Activated CD4-positive, alpha-beta memory T cell treated with anti-CD3 and anti-CD28 coated beads, Interleukin-2, amount 10 ng/mL, durations not matched to agents 7 days and 5 days (primary cell): ENCODE measurements at regions not wholly inside any gene's neighbourhood (a gene's known extent, or its start where the extent isn't known, plus 50 kb on each side); places are given as distances from the start of the nearest gene placed in this dataset.
"Not testable (repeated sequence)": the region's sequence is repeated elsewhere in the genome, so short reads cannot be mapped to it uniquely, and the experiment has no call there.

Source experiments
- CTCF ChIA-PET: fragments of 350-600 bp; sonication (Branson Sonifier 250); formaldehyde crosslinking; loops from one replicate; lab custom pipeline; 2021; ENCODE audit warnings: antibody characterized with exemption, inconsistent platforms; lab: Charles Lee
- POLR2A ChIA-PET: fragments of 350-600 bp; sonication (Branson Sonifier 250); formaldehyde crosslinking; loops from one replicate; lab custom pipeline; 2021; ENCODE audit warnings: antibody characterized with exemption; lab: Charles Lee
- DNase-seq: peaks from one replicate; pipeline ENCODE4 v3.0.0-alpha.2; 2020
- H3K27ac Mint-ChIP-seq: one replicate; pipeline ENCODE4 v1.8.0; 2021; ENCODE audit warnings: mild to moderate bottlenecking, mixed read lengths
- H3K27me3 Mint-ChIP-seq: one replicate; pipeline ENCODE4 v1.8.0; 2021; ENCODE audit warnings: mixed read lengths
- H3K36me3 Mint-ChIP-seq: one replicate; pipeline ENCODE4 v1.8.0; 2021; ENCODE audit warnings: low read depth, mixed read lengths
- H3K4me1 Mint-ChIP-seq: one replicate; pipeline ENCODE4 v1.8.0; 2021; ENCODE audit warnings: mixed read lengths
- H3K4me3 Mint-ChIP-seq: one replicate; pipeline ENCODE4 v1.8.0; 2021; ENCODE audit warnings: mild to moderate bottlenecking, mixed read lengths
- H3K9me3 Mint-ChIP-seq: one replicate; pipeline ENCODE4 v1.8.0; 2021; ENCODE audit warnings: mixed read lengths

DNA sequence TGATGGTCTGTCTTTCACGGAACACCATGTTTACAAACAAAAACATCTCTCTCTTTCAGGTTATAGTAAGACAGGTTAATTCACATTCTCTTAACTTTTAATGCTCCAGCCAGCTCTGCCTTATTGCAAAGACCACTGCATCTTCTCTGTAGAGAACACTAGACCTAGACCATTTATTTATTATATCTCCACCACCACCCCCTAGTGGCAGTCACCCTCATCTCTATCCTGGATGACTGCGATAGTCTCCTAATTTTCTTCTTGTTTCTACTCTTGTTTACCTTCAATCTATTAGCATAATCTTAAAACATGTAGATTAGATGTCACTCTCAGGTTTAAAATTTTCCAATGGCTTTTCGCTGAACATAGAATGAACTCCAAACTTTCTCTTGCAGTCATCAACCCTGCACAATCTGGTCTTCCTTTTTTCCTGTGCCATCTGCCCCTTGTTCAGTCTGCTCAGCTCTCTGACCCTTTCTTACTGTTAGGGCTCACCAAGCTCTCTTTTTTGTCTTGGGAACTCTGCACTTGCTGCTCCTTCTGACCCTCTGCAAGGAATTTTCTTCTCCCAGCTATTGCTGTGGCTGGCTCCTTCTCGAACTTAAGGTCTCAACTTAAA is 155.6 kb downstream of the SQOR start:
- Mint-ChIP-seq H3K27me3 (peaks cover 9% of the 10 kb centered on the region), H3K27ac (no peak overlapping the region)
- POLR2A ChIA-PET: no interaction called here

DNA sequence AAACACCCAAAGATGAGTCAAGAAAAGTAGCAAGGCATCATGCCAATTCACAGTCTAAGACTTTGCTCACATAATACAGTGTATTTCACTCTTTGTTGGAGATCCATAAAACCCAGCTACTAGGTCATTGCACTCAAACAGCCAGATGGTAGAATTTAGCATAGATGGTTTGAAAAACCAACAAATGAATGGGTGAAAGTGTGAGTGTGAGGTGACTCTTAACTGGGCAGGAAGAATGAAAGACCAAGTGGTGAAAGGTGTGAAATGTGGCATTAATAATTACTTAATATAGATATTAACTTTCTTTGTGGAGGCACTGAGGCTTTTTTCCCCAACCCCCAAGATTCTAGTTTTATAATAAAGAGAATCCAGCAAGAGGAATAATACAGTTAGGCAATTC is 159.5 kb downstream of the SQOR start:
- no peaks in the 10 kb centered on the region for H3K36me3 Mint-ChIP-seq
- no peaks in the 10 kb centered on the region for H3K4me1 Mint-ChIP-seq
- H3K27ac Mint-ChIP-seq: no peak overlapping the region
- no peak for DNase-seq
- POLR2A ChIA-PET: no interaction called here
- no peaks in the 10 kb centered on the region for H3K9me3 Mint-ChIP-seq
- CTCF ChIA-PET: interaction anchor here (1.1 to 1.7 kb wide), 2 partner anchors 10 to 89 kb away, joined by 3 to 9 read pairs; no protein-coding TSS in a partner anchor
- H3K4me3 Mint-ChIP-seq: no peak overlapping the region
- H3K27me3 Mint-ChIP-seq: peaks cover 12% of the 10 kb centered on the region

More for the DNA sequence above, 155.6 kb downstream of the SQOR start:
- Mint-ChIP-seq H3K36me3 (no peaks in the 10 kb centered on the region), H3K9me3 (no peaks in the 10 kb centered on the region), H3K4me1 (no peaks in the 10 kb centered on the region), H3K4me3 (no peak overlapping the region)
- CTCF ChIA-PET: interaction anchor here (1.6 to 3.8 kb wide), 3 partner anchors 12 to 85 kb away, joined by 5 to 18 read pairs (median 8); no protein-coding TSS in a partner anchor
- no peak for DNase-seq

DNA sequence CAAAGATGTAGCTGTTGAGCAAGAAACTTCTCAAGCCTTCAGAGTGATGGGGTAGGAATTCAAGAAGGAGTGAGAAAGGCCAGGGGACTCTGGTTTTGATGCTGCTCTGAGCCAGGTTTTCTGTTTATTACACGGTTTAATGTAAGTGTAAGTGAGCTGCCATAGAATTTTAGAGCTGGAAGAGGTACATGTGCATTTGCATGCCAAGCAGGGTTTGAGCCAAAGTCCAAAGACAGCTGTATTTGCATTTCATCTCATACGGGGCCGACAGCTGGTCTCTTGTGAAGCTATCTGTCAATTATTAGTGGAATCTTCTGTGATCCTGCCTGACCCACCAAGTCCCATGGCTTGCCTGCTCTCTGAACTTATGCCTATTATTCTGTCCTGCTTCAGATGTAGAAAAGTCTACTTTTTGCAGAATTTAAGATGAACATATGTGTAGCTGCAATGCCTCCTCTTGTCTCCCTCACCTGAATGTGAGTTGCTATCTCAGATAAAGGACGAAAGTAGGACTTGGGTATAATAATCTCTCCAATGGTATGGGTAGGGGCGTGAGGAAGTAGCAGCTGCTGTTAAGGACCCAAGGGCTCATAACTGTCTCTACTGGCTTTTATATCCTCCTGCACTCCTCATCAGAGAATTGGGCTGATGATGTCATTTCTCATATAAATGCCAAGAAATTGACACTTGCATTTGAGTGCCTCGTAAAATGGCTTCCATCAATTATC is 160.0 kb downstream of the SQOR start:
- ChIA-PET CTCF (interaction anchor here (0.6 to 1.7 kb wide), 5 partner anchors 9 to 363 kb away, joined by 3 to 9 read pairs (median 4); no protein-coding TSS in a partner anchor), POLR2A (no interaction called here)
- H3K4me3 Mint-ChIP-seq: no peak overlapping the region
- H3K27ac Mint-ChIP-seq: no peak overlapping the region
- H3K9me3 Mint-ChIP-seq: no peaks in the 10 kb centered on the region
- peaks cover 14% of the 10 kb centered on the region for H3K27me3 Mint-ChIP-seq
- H3K4me1 Mint-ChIP-seq: no peaks in the 10 kb centered on the region
- no peaks in the 10 kb centered on the region for H3K36me3 Mint-ChIP-seq
- no peak for DNase-seq

DNA sequence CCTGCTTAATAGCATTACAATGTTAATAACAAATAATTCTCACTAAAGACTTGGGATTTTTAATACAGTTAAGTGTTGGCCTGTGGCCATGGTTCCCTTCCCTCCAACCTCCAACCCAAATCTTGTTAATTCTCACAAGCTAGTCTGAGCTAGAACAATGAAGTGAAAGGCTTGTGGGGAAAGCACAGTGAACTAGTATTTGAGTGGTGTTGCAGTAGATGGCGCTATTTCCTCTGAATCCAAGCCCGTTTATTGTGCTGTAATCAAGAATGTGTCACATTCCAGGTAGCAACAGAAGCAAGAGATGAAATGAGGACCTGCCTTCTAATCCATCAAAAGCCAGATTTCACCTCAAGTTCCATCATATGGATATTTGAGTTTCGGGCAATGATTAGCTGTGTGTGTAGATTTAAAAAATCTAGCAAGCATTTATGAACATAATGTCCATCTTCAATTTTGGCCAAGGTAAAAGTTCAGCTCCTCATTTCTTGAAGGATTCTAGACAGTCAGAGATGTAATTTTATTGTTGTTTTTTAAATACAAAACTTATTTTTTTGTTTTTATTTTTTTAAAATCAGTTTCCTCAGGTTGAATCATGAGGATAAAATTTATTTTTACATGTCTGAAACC is 160.7 kb downstream of the SQOR start:
- CTCF ChIA-PET: interaction anchor here (1.1 to 1.7 kb wide), 4 partner anchors 8 to 90 kb away, joined by 3 to 9 read pairs (median 4); no protein-coding TSS in a partner anchor

DNA sequence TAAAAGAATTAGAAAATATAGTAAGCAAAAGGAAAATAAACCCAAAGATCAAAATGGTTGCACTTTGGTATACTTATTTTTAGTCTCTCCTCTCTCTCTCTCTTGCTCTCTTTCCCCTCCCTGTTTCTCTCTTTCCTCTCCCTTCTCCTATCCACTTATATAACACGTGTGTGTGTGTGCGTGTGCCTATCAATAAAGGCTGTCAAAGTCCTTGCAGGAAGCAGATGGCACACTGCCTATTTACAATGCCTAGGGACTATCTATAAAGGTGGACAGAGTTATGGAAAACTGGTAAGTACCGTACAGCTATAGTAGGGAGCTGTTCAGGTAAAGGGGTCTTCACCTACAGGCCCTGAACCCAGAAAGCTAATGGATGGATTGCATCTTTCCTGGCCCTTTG is 161.6 kb downstream of the SQOR start:
- POLR2A ChIA-PET: no interaction called here
- CTCF ChIA-PET: no interaction called here
- no peak for DNase-seq
- no peaks in the 10 kb centered on the region for H3K9me3 Mint-ChIP-seq
- H3K27me3 Mint-ChIP-seq: peaks cover 14% of the 10 kb centered on the region
- H3K4me1 Mint-ChIP-seq: no peaks in the 10 kb centered on the region
- H3K27ac Mint-ChIP-seq: no peak overlapping the region
- H3K36me3 Mint-ChIP-seq: no peaks in the 10 kb centered on the region
- H3K4me3 Mint-ChIP-seq: no peak overlapping the region

More for the DNA sequence above, 160.7 kb downstream of the SQOR start:
- Mint-ChIP-seq H3K9me3 (no peaks in the 10 kb centered on the region), H3K36me3 (no peaks in the 10 kb centered on the region), H3K4me3 (no peak overlapping the region), H3K27me3 (peaks cover 14% of the 10 kb centered on the region), H3K4me1 (no peaks in the 10 kb centered on the region), H3K27ac (no peak overlapping the region)
- peak; percentile 18 for DNase-seq
- POLR2A ChIA-PET: no interaction called here

DNA sequence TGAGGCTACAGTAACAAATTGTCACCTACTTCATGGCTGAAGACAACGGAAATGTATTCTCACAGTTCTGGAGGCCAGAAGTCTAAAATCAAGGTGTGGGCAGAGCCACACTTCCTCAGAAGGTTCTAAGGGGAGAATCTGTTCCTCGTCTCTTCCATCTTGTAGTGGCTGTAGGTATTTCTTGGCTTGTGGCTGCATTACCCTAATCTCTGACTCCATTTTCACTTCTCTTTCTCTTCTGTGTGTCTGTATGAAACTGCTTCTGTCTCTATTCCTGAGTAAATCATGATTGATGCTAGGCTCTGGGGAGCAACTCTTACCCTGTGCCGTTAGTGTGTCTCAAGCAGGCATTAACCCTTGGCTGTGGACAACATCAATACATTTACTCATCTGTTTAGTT is 164.7 kb downstream of the SQOR start:
- no peaks in the 10 kb centered on the region for H3K36me3 Mint-ChIP-seq
- H3K9me3 Mint-ChIP-seq: no peaks in the 10 kb centered on the region
- H3K4me3 Mint-ChIP-seq: no peak overlapping the region
- ChIA-PET POLR2A (no interaction called here), CTCF (no interaction called here)
- peaks cover 9% of the 10 kb centered on the region for H3K27me3 Mint-ChIP-seq
- DNase-seq: no peak
- no peaks in the 10 kb centered on the region for H3K4me1 Mint-ChIP-seq
- H3K27ac Mint-ChIP-seq: no peak overlapping the region

DNA sequence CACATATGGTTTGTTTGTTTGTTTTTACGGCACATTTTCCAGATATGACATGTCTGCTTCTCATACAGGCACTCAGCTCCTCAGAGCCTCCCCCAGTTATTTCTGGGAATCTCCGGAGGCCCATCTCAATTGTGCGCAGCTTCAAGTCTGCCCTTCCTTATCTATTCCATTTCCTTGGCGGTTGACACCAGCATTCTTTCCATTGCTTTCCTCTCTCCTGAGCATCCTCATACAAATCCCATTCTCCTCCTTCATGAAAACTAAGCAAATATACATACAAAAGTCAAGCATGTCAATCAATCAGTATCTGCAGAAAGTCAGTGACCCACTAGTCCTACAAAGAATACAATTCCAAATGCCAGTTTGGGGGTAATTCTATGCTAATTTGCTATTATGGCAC is 166.7 kb downstream of the SQOR start:
- Mint-ChIP-seq H3K27ac (no peak overlapping the region), H3K4me1 (no peaks in the 10 kb centered on the region), H3K36me3 (no peaks in the 10 kb centered on the region), H3K9me3 (no peaks in the 10 kb centered on the region), H3K4me3 (no peak overlapping the region), H3K27me3 (peaks cover 7% of the 10 kb centered on the region)
- CTCF ChIA-PET: interaction anchor here (1.9 kb wide), 1 partner anchor 12 kb away, joined by 5 read pairs; no protein-coding TSS in a partner anchor
- DNase-seq: no peak
- POLR2A ChIA-PET: no interaction called here

DNA sequence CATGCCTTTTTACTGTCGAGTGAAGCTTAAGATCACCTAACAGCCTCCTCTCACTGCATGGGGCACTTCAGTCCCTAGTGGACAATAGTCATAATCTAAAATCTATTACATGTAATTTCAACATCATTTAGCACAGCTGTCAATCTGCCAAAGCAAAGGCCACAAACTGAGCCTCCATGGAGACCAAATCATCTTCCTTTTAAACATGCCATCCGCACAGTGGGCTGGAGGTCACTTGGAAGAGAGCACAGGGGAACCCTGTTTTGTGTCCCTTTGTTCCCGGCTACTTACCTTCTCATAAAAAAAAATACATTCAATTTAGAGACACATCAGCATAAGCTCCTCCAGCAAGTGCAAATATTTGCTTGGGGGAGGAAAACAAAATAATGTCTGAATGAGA is 167.3 kb downstream of the SQOR start:
- Mint-ChIP-seq H3K4me3 (no peak overlapping the region), H3K4me1 (no peaks in the 10 kb centered on the region), H3K9me3 (no peaks in the 10 kb centered on the region), H3K27ac (no peak overlapping the region), H3K36me3 (no peaks in the 10 kb centered on the region), H3K27me3 (peaks cover 7% of the 10 kb centered on the region)
- ChIA-PET POLR2A (no interaction called here), CTCF (interaction anchor here (0.7 to 1.9 kb wide), 2 partner anchors 12 to 96 kb away, joined by 5 read pairs; no protein-coding TSS in a partner anchor)
- DNase-seq: no peak

DNA sequence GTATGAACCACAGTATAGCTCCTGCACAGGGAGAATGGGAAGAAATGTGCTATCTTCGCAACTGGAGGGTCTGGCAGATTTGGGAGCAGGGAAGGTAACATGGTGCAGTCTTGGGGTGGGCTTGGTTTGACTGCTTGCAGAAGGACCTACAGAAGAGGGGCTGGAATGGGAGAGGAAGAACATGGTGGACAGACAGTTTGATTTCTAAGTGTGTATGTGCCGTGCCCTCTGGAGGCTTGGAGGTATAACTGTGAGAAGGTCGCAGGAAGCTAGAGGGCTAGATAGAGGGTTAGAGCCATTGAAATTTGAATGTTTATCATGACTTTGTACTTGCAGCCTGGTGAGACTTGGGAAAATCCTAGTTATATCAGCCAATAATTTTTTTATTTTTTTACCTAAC is 169.2 kb downstream of the SQOR start:
- no peak overlapping the region for H3K4me3 Mint-ChIP-seq
- ChIA-PET CTCF (interaction anchor here (1.4 kb wide), 1 partner anchor 9 kb away, joined by 3 read pairs; no protein-coding TSS in a partner anchor), POLR2A (no interaction called here)
- H3K27ac Mint-ChIP-seq: no peak overlapping the region
- H3K9me3 Mint-ChIP-seq: no peaks in the 10 kb centered on the region
- H3K4me1 Mint-ChIP-seq: no peaks in the 10 kb centered on the region
- H3K36me3 Mint-ChIP-seq: no peaks in the 10 kb centered on the region
- peaks cover 6% of the 10 kb centered on the region for H3K27me3 Mint-ChIP-seq
- no peak for DNase-seq

DNA sequence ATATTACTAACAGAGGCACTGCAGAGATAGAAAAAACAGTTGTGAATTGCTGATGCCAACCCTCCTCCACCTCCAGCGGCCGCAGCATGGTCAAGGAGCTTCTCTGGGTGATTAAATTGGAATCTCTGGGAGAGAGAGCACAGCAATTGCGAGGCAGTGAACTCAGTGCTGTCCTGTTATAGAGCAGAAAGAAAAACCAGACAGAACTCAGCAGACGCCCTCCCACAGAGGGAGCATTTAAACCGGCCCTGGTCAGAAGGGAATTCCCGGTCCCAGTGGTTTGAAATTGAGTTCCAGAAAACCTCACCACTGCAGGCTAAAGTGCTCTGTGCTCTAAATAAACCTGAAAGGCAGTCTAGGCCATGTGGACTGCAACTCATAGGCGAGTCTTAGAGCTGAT is 175.4 kb downstream of the SQOR start:
- DNase-seq: no peak
- no peaks in the 10 kb centered on the region for H3K4me1 Mint-ChIP-seq
- POLR2A ChIA-PET: no interaction called here

DNA sequence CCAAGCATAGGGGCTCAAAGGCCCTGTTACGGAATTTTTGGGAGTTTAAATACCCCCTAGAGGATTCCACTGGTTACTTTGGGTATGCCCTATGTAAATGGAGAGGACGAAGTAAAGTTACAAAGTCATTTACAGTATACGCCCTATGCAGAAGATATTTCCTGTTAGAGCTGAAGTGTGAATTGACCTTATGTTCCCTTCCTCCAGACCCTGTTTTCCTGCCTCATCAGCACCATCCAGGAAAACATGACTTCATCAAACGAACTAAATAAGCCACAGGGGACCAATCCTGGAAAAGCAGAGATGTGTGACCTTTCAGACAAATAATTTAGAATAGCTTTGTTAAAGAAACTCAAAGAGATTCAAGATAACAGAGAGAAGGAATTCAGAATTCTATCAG is 177.4 kb downstream of the SQOR start:
- peaks cover 2% of the 10 kb centered on the region for H3K27me3 Mint-ChIP-seq
- ChIA-PET POLR2A (no interaction called here), CTCF (no interaction called here)
- H3K36me3 Mint-ChIP-seq: no peaks in the 10 kb centered on the region
- H3K4me1 Mint-ChIP-seq: no peaks in the 10 kb centered on the region
- no peak for DNase-seq
- H3K4me3 Mint-ChIP-seq: no peak overlapping the region
- H3K9me3 Mint-ChIP-seq: peaks cover 9% of the 10 kb centered on the region
- H3K27ac Mint-ChIP-seq: no peak overlapping the region

More for the DNA sequence above, 175.4 kb downstream of the SQOR start:
- Mint-ChIP-seq H3K36me3 (no peaks in the 10 kb centered on the region), H3K4me3 (no peak overlapping the region), H3K27me3 (no peaks in the 10 kb centered on the region), H3K27ac (no peak overlapping the region), H3K9me3 (no peaks in the 10 kb centered on the region)
- CTCF ChIA-PET: no interaction called here

DNA sequence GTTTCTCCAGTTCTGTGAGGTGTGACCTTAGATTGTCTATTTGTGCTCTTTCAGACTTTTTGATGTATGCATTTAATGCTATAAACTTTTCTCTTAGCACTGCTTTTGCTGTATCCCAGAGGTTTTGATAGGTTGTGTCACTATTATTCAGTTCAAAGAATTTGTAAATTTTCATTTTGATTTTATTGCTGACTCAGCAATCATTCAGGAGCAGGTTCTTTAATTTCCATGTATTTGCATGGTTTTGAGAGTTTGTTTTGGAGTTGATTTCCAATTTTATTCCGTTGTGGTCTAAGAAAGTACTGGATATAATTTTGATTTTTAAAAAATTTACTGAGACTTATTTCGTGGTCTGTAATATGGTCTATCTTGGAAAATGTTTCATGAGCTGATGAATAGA is 182.7 kb downstream of the SQOR start:
- CTCF ChIA-PET, POLR2A ChIA-PET, DNase-seq, H3K4me1 Mint-ChIP-seq, H3K4me3 Mint-ChIP-seq, H3K27me3 Mint-ChIP-seq, H3K36me3 Mint-ChIP-seq, H3K9me3 Mint-ChIP-seq, H3K27ac Mint-ChIP-seq: not testable (repeated sequence)

DNA sequence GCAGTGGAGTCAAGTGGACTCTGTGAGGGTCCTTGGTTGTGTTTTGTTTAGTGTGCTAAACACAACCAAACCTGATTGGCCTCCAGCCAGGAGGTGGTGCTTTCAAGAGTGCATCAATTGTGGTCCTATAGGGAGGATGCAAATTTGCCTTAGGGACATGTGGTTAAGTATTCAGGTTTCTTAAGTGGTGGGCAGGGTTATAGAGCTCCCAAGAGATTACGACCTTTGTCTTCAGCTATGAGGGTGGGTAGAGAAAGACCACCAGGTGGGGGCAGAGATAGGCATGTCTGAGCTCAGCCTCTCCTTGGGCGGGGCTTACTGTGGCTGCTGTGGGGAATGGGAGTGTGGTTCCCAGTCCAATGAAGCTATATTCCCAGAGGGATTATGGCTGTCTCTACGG is 186.6 kb downstream of the SQOR start:
- Mint-ChIP-seq H3K36me3 (no peaks in the 10 kb centered on the region), H3K27ac (no peak overlapping the region), H3K9me3 (peaks cover 8% of the 10 kb centered on the region), H3K27me3 (peaks cover 2% of the 10 kb centered on the region), H3K4me3 (no peak overlapping the region), H3K4me1 (no peaks in the 10 kb centered on the region)
- DNase-seq: no peak
- ChIA-PET POLR2A (no interaction called here), CTCF (no interaction called here)
